ENCODE measurements at regions not wholly inside any gene's neighbourhood (a gene's known extent, or its start where the extent isn't known, plus 50 kb on each side); places are given as distances from the start of the nearest gene placed in this dataset.

- Histone ChIP-seq H3K4me3 (ENCODE audit: extremely low read depth in 1 of 4, insufficient read depth in 2 of 4, low read depth in 3 of 4, low read length in 4 of 4) (no peak overlapping the region), H3K9ac (replicated peaks in 1 of 4; ENCODE audit: extremely low read depth in 1 of 4, low read depth in 3 of 4, low read length in 3 of 4) (no peak overlapping the region), H3K9me3 (ENCODE audit: insufficient read depth in 2 of 2, low read depth in 1 of 2, low read length in 1 of 2) (no peaks in the 10 kb centered on the region), H3K4me1 (replicated peaks in 1 of 4; ENCODE audit: control insufficient read depth in 3 of 4, insufficient read depth in 4 of 4, low read length in 3 of 4) (peaks cover 0 to 3% (median 2%) of the 10 kb centered on the region in 4 experiments; a peak in 3 of 7 replicates), H3K23ac (ENCODE audit: insufficient read length) (no peak overlapping the region), H3K27me3 (replicated peaks in 1 of 4; ENCODE audit: control insufficient read depth in 3 of 4, extremely low read depth in 1 of 4, insufficient read depth in 3 of 4, low read length in 3 of 4) (no peaks in the 10 kb centered on the region), H2BK20ac (ENCODE audit: low read length) (no peak overlapping the region), H4K5ac (ENCODE audit: insufficient read length, low read depth, low read length) (no peak overlapping the region), H2BK120ac (replicated peaks; ENCODE audit: low read depth, low read length) (no peak overlapping the region), H2AFZ (ENCODE audit: low read length) (no peak overlapping the region), H3K79me2 (ENCODE audit: control insufficient read depth in 1 of 2, insufficient read depth in 2 of 2, low read length in 2 of 2) (no peaks in the 10 kb centered on the region), H3K18ac (ENCODE audit: extremely low read depth, low read length) (no peak overlapping the region), H3K79me1 (ENCODE audit: low read depth, low read length) (no peaks in the 10 kb centered on the region), H2BK5ac (ENCODE audit: low read depth, low read length) (no peak overlapping the region), H2BK12ac (ENCODE audit: low read depth, low read length) (no peak overlapping the region), H3K4me2 (ENCODE audit: insufficient read depth in 1 of 2, low read depth in 2 of 2, low read length in 2 of 2) (no peak overlapping the region), H3K4ac (replicated peaks; ENCODE audit: insufficient read length, low read depth, low read length) (no peak overlapping the region), H4K20me1 (replicated peaks in 1 of 2; ENCODE audit: control insufficient read depth in 1 of 2, insufficient read depth in 2 of 2, low read length in 2 of 2) (no peaks in the 10 kb centered on the region), H3K27ac (ENCODE audit: low read depth, low read length) (no peak overlapping the region), H3K36me3 (ENCODE audit: control insufficient read depth in 2 of 4, insufficient read depth in 4 of 4, low read length in 3 of 4) (no peaks in the 10 kb centered on the region), H3K14ac (ENCODE audit: insufficient read length) (no peak overlapping the region), H4K91ac (replicated peaks; ENCODE audit: insufficient read length, low read length) (no peak overlapping the region), H2BK15ac (ENCODE audit: low read length) (no peak overlapping the region), H3K23me2 (ENCODE audit: low read depth, low read length) (no peaks in the 10 kb centered on the region), H4K8ac (ENCODE audit: extremely low read depth, insufficient read depth, low read length) (no peak overlapping the region), H2AK5ac (ENCODE audit: low read depth, low read length) (no peak overlapping the region), H3K56ac (replicated peaks; ENCODE audit: insufficient read length, low read depth, low read length) (no peak overlapping the region)
- ChIA-PET POLR2A (ENCODE audit: partially characterized antibody) (no interaction called here), CTCF (ENCODE audit: partially characterized antibody) (interaction anchor here (0.8 to 1.7 kb wide), 3 partner anchors 46 to 274 kb away, joined by 3 to 6 read pairs (median 3); no protein-coding TSS in a partner anchor)
- WGBS, 2 experiments (ENCODE audit: extremely low coverage in 1 of 2, insufficient coverage in 1 of 2, insufficient read length in 1 of 2, insufficient replicate concordance in 2 of 2, low coverage in 1 of 2, low lambda C conversion rate in 2 of 2, missing lambda C conversion rate in 1 of 2): 86% methylated on average over 8 of the region's 8 CpGs; no CpG with 5 or more reads in 1 of the 2 experiments
- FAIRE-seq: no peak
- no peak for DNase-seq (ENCODE audit: low read depth in 1 of 2, low spot score in 2 of 2)
- TF ChIP-seq TBP (IDR thresholded peaks at IDR 0.05; ENCODE audit: low read depth, low read length) (no peak), MAX (IDR thresholded peaks at IDR 0.05) (no peak), POLR2A (IDR thresholded peaks at IDR 0.05; ENCODE audit: control extremely low read depth in 1 of 2, low read depth in 2 of 2, low read length in 2 of 2) (no peak), CBX5 (IDR thresholded peaks at IDR 0.05; ENCODE audit: low read depth, low read length) (no peak), ASH2L (IDR thresholded peaks at IDR 0.05; ENCODE audit: low read length) (no peak)
These were observed 166.4 kb upstream of the UBASH3B start for GRCh38 chr11:122488892-122489706.

Measured in H1 (cell line).